ENCODE measurements at regions not wholly inside any gene's neighbourhood (a gene's known extent, or its start where the extent isn't known, plus 50 kb on each side); places are given as distances from the start of the nearest gene placed in this dataset.

GRCh38 chr3:166420071-166420470 is 582.8 kb upstream of the BCHE start:
- intact Hi-C loops (cut with micrococcal nuclease) = no loop called here
- Histone ChIP-seq H3K4me2 (ENCODE audit: insufficient read depth, low read length) (no peak overlapping the region), H3K4me3 (no peak overlapping the region), H3K27me3 (ENCODE audit: control insufficient read depth in 2 of 2, insufficient read depth in 2 of 2, low read length in 2 of 2) (no peaks in the 10 kb centered on the region), H3K9ac (ENCODE audit: insufficient read depth in 1 of 2, low read depth in 2 of 2, low read length in 2 of 2) (no peak overlapping the region), H3K9me3 (replicated peaks; ENCODE audit: control insufficient read depth, insufficient read depth, low read depth, low read length) (0 out of 2 replicates have a peak, but pooled peaks cover 1% of the 10 kb centered on the region), H3K36me3 (ENCODE audit: control insufficient read depth, insufficient read depth, low read length) (no peaks in the 10 kb centered on the region), H3K27ac (ENCODE audit: extremely low read depth, low read depth, low read length) (no peak overlapping the region), H2AFZ (ENCODE audit: low read depth, low read length) (no peak overlapping the region), H3K9me1 (ENCODE audit: control insufficient read depth, insufficient read depth, low read length) (no peaks in the 10 kb centered on the region), H3K4me1 (replicated peaks in 1 of 2; ENCODE audit: control insufficient read depth in 2 of 2, insufficient read depth in 2 of 2, low read length in 2 of 2) (no peaks in the 10 kb centered on the region), H3K79me2 (ENCODE audit: control insufficient read depth, insufficient read depth, low read length) (no peaks in the 10 kb centered on the region), H4K20me1 (replicated peaks; ENCODE audit: control insufficient read depth, insufficient read depth, low read length) (no peaks in the 10 kb centered on the region)
- 3% methylated on average over 2 of the region's 2 CpGs for WGBS (ENCODE audit: insufficient coverage, low coverage, missing lambda C conversion rate)
- FAIRE-seq (no peak), ATAC-seq (no peak), DNase-seq (ENCODE audit: extremely low read depth in 1 of 4, low spot score in 3 of 4) (no peak)
- in situ Hi-C loops (cut with MboI) = no loop called here
- no TSS peak for BruUV-seq (replicated peaks)
- TF ChIP-seq ZNF551 (CRISPR knock-in tag; IDR thresholded peaks at IDR 0.05) (no peak), TEAD2 (tag; IDR thresholded peaks at IDR 0.05) (no peak), ZFX (CRISPR knock-in tag; IDR thresholded peaks at IDR 0.05) (no peak)
- POLR2A ChIA-PET = no interaction called here
- CTCF ChIA-PET (ENCODE audit: low intra/inter-chr PET ratio) = no interaction called here

- DNase-seq (ENCODE audit: extremely low read depth in 1 of 4, low spot score in 3 of 4) = no peak
- WGBS (ENCODE audit: insufficient coverage, low coverage, missing lambda C conversion rate) = 0% methylated on average over 1 of the region's 1 CpG
- Histone ChIP-seq H3K4me3 (no peak overlapping the region), H3K36me3 (ENCODE audit: control insufficient read depth, insufficient read depth, low read length) (no peaks in the 10 kb centered on the region), H3K4me2 (ENCODE audit: insufficient read depth, low read length) (no peak overlapping the region), H3K27me3 (ENCODE audit: control insufficient read depth in 2 of 2, insufficient read depth in 2 of 2, low read length in 2 of 2) (no peaks in the 10 kb centered on the region), H3K4me1 (replicated peaks in 1 of 2; ENCODE audit: control insufficient read depth in 2 of 2, insufficient read depth in 2 of 2, low read length in 2 of 2) (no peaks in the 10 kb centered on the region), H3K79me2 (ENCODE audit: control insufficient read depth, insufficient read depth, low read length) (no peaks in the 10 kb centered on the region), H3K9me1 (ENCODE audit: control insufficient read depth, insufficient read depth, low read length) (no peaks in the 10 kb centered on the region), H4K20me1 (replicated peaks; ENCODE audit: control insufficient read depth, insufficient read depth, low read length) (no peaks in the 10 kb centered on the region), H2AFZ (ENCODE audit: low read depth, low read length) (no peak overlapping the region), H3K9ac (ENCODE audit: insufficient read depth in 1 of 2, low read depth in 2 of 2, low read length in 2 of 2) (no peak overlapping the region), H3K27ac (ENCODE audit: extremely low read depth, low read depth, low read length) (no peak overlapping the region), H3K9me3 (replicated peaks; ENCODE audit: control insufficient read depth, insufficient read depth, low read depth, low read length) (no peaks in the 10 kb centered on the region)
- CTCF ChIA-PET (ENCODE audit: low intra/inter-chr PET ratio) = no interaction called here
- no peak for FAIRE-seq
- no TSS peak for BruUV-seq (replicated peaks)
- ATAC-seq = no peak
- intact Hi-C loops (cut with micrococcal nuclease) (no loop called here), in situ Hi-C loops (cut with MboI) (no loop called here)
- POLR2A ChIA-PET = no interaction called here
- TF ChIP-seq ZBTB7A (IDR thresholded peaks at IDR 0.05; ENCODE audit: borderline replicate concordance, control insufficient read depth, low read depth, low read length) (no peak), WHSC1 (IDR thresholded peaks at IDR 0.05; ENCODE audit: low read length) (no peak), ZNF311 (CRISPR knock-in tag; IDR thresholded peaks at IDR 0.05) (no peak), CTCF (IDR thresholded peaks at IDR 0.05 in 2 of 3, conservative IDR thresholded peaks at IDR 0.05 in 1 of 3; ENCODE audit: insufficient read depth in 2 of 3, low read depth in 1 of 3, low read length in 3 of 3) (no peak), NCOA1 (IDR thresholded peaks at IDR 0.05; ENCODE audit: low read depth) (no peak), POLR2A (conservative IDR thresholded peaks at IDR 0.05) (no peak), GABPB2 (CRISPR knock-in tag; conservative IDR thresholded peaks at IDR 0.05) (no peak), ZNF121 (CRISPR knock-in tag; conservative IDR thresholded peaks at IDR 0.05) (no peak), ZNF24 (IDR thresholded peaks at IDR 0.05) (no peak), ETS2 (tag; IDR thresholded peaks at IDR 0.05; ENCODE audit: borderline replicate concordance, poor library complexity, severe bottlenecking) (no peak), SREBF1 (IDR thresholded peaks at IDR 0.05; ENCODE audit: borderline replicate concordance, low read depth, low read length) (no peak), NFE2L1 (tag; IDR thresholded peaks at IDR 0.05; ENCODE audit: borderline replicate concordance, low read depth) (no peak), GATAD2B (IDR thresholded peaks at IDR 0.05; ENCODE audit: borderline replicate concordance) (no peak), ETV6 (IDR thresholded peaks at IDR 0.05; ENCODE audit: borderline replicate concordance in 1 of 2, low read depth in 2 of 2, low read length in 1 of 2) (no peak), ETV6 (CRISPR knock-in tag; IDR thresholded peaks at IDR 0.05; ENCODE audit: borderline replicate concordance) (no peak), NR3C1 (CRISPR knock-in tag; IDR thresholded peaks at IDR 0.05) (no peak)
Measured at GRCh38 chr3:166405896-166406295, 568.7 kb upstream of the BCHE start.

Data from K562 (cell line).